ENCODE measurements at regions not wholly inside any gene's neighbourhood (a gene's known extent, or its start where the extent isn't known, plus 50 kb on each side); places are given as distances from the start of the nearest gene placed in this dataset.

DNA sequence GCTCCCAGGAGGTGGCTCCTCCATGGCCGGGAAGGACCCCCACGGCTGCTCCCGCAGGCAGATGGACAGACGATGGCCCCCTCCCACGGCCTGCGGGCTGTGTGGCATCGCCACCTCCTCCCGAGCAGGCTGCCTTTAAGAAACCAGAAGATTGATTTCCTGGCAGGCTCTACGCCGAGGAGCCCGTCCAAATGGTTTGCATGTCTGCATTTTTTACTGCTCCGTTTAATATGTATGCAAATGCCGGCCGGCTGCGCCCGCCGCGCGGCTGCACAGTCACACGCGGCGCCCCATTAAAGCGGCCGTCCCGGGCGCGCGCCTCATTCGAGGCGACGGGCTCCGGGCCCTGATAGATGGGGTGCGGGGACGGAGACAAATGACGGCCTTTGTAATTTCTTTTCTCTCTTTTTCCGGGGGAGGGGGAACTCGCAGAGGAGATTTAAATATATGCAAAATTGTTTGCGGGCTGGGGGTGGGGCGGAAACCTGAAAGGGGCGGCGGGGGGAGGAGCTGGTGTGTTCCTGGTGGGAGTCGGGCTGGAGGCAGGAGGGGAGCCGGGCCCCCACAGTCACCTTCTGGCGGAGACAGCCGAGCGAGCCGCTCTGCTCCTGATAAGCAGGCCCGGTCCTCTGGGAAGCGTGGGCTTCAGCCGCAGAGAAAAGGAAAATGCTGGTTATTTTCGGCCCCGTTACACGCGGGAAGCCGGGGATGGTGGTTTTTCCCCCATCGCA is 158.7 kb upstream of the IER5L start:
- no peak for DNase-seq (ENCODE audit: extremely low read depth, low read depth)

DNA sequence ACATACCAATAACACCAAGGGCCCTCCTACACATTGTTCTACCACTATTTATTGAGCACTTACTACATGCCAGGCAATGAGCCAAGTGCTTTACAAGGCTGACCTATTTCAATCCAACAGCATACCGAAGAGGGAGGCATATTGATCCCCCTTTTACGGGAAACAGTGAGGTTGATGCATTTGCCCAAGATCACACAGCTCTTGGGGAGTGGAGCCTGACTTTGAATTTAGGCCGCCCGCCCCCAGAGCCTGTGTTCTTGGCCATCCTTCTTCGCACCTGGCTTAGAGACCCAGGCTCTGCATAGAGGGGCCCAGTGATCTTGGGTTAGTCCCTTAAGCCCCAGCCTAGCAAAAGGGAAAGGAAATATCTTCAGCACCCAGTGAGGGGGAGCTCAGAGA is 158.1 kb upstream of the IER5L start:
- no peak for DNase-seq (ENCODE audit: extremely low read depth, low read depth)

DNA sequence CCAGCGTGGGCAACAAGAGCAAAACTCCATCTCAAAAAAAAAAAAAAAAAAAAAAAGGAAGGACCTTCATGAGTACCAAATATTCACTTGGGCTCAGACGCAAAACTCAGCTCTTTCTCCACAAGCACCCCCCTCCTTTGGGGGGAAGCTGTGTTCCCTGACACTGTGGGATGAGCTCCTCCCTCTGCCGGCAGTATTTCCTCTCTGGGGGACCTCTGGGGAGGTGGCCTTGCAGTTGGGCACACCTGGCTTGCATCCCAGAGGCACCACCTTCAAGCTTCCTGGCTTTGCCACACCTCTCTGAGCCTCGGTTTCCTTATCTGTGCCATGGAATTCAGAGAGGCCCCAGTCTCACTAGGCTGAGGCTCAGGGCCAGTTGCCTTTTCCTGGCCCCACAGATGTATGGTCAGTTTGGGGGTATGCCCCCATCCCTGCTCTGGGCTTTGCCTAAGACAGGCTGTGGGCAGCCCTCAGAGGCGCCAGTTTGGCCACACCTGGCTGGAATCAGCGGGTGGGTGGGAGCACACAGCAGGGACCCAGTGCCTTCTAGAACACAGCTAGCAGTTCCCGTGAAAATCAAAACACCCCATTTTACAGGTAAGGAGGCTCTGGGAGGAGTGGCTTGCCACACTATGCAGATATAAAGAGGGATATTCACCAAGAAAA is 157.5 kb upstream of the IER5L start:
- no peak for DNase-seq (ENCODE audit: extremely low read depth, low read depth)

DNA sequence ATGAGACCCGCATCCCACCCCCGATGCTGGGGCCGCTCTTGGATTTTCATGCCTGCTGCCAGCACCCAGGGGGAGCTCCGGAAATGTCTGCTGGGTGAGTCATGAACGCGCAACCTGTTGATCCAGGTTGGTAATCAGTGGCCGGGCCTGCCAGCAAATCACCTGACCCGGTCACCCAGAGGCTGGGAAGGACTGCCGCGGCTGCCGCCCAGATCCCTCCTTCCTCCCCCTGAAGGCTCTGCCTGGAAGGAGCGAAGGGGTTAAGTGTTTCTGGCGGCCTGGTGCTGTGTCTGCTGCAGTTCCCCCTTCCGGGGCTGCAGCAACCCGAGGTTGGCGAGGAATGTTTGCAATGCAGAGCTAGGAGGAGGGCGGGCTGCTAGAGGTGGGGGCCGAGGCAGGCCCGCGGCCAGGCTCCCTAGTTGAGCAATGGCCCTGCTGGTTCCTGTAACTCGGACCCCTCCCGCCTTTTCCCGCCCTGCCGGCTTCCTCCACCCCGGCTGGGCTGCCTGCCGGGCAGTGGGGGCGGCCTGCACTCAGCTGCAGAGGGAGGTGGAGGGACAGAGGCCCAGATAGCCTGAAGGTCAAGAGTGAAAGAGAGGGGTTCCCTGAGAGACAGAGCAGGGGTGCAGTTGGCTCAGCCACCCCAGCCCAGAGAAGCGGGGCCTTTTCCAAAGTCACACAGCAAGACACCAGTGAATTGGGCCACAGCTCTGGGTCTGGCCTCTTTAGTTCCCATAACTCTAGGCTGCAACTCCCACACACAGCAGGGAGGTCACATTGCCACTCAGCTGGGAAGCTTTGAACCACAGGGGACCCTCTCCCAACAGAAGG is 156.3 kb upstream of the IER5L start:
- DNase-seq (ENCODE audit: extremely low read depth, low read depth) = peak; percentile 78

DNA sequence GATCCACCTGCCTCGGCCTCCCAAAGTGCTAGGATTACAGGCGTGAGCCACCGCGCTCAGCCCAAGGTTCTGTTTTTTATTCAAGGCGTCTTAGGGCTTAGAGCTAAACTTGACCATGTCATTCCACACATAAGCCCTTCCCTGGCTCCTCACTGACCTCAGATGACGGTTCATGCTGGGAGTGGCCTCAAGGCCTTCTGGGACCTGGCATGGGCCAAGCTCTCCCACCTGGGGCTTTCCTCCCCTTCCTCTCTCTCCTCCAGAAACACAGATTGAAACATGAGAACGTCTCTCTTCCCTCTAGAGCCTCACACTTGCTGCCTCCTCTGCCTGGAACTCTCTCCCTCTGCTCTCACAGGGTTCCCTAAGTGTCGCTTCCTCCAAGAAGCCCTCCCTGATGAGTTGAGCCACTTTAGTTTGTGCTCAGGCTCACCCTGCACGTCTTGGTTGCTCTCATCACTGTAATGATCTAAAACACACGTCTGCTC is 155.6 kb upstream of the IER5L start:
- peak; percentile 26 for DNase-seq (ENCODE audit: extremely low read depth, low read depth)

DNA sequence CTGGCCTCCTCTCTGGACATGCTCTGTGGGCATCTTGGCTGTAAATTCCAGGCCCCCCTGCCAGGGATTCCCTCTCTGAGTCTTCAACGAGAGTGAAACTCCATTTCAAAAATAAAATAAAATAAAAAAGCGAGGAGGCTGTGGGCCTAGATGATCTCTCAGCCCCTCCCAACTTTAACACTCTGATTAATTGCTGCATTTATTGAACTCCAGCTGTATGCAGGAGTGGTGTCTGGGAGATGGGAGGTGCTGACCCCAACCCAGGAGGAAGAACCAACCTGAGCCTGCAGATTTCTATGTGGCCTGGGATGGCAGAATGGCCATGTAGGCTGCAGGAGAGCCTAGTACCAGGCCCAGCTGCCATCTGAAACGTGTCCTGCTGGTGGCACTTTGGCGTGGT is 154.5 kb upstream of the IER5L start:
- no peak for DNase-seq (ENCODE audit: extremely low read depth, low read depth)

DNA sequence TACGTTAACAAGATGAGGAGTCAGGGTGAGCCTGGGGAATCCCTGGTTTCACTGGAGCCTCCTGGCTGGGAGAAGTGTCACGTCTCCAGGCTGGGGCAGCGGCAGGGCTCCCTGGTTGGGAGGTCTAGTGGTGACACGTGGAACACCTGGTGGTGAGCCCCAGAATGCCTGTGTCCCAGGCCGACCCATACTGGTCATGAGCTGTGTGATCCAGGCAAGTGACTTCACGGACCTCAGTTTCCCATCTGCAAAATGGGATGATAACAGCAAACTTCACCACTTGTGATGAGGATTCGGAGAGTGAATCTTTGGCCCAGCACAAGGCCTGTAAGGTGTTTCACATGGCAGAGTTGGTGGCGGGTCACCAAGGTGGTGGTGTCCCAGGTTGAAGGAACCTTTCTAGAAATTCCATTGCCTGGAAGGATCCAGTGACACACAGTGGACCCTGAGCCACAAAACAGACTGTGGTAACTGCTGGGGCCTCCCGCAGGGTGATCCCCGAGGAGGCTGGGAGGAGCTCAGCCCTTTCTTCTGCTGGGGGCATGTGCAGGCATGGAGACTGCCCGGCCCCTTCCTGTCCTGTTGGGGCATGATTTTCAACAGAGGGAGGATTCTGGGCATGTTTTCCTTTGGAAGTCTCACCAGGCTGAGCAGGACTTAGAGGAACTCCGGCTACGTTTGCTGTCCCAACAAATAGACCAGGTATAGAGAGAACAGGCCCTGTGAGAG is 153.9 kb upstream of the IER5L start:
- DNase-seq (ENCODE audit: extremely low read depth, low read depth) = no peak

DNA sequence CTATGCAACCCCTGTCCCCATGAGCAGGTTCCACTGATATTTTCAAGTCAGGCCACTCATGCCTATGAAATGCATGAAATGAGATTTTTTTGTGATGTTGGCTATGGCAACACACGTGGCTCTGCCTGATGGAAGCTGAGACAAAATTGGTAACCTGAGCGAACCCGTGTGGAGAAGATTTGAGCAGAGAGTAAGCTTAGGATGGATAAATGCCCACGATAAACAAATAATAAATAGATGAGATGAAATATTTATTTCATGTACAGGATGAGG is 153.4 kb upstream of the IER5L start:
- DNase-seq (ENCODE audit: extremely low read depth, low read depth) = no peak

DNA sequence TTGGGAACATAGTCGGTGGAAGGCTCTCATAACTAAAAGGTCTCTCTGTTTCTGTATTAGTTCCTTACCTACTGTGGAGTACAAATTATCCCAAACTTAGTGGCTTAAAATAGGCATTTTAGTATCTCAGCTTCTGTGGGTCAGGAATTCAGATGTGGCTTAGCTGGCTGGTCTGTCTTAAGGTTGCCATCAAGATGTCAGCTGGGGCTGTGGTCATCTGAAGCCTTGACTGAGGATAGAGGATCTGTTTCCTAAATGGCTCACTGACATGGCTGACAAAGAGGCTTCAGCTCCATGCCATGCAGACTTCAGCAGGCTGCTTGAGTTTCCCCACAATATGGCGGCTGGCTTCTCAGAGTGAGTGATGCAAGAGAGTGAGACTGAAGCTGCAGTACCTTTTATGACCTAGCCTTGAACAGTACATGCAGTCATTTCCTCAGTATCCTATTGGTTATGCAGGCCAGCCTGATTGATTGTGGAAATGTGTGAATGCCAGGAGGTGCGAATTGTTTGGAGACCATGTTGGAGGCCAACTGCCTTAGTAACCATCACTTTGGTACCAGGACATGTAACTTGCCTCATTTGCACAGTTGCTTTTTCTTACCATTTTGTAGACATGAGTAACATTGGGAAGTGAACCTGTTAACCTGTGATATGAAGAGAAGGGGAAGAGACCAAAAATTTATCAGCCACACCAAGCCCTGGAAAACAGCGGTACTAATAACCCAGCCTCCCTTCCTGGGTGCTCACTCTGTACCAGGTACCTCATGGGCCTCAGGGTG is 152.8 kb upstream of the IER5L start:
- DNase-seq (ENCODE audit: extremely low read depth, low read depth) = no peak

DNA sequence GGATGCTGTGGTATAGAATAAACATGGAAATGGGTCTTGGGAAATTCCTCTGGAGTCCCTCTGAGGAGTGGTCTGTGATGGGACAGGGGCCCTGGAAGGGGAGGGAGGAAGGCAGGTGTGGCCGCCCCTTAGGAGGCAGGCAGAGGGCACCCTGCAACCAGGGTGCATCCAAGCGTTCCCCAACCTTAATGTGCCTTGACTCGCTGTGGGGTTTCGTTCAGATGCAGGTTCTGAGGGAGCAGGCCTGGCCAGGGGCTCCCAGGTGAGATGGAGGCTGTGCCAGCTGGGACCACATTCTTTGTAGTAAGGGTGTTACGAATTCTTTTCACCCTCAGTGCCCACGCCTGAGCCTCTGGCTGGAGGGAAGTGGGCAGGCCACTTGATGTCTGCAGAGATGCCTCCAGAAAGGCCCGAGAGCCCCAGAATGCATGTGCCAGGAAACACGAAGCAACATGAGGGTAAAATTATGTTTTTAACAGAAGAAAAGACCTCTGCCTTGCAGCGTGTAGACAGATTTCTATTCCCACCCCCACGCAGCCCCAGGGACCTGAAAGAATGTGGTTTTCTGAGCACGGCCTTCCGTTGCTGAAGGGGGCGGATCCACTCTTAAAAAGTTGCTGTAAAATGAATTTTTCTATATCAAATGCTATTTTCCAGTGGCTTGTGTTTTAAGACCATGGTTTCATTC is 150.4 kb upstream of the IER5L start:
- DNase-seq (ENCODE audit: extremely low read depth, low read depth) = no peak

DNA sequence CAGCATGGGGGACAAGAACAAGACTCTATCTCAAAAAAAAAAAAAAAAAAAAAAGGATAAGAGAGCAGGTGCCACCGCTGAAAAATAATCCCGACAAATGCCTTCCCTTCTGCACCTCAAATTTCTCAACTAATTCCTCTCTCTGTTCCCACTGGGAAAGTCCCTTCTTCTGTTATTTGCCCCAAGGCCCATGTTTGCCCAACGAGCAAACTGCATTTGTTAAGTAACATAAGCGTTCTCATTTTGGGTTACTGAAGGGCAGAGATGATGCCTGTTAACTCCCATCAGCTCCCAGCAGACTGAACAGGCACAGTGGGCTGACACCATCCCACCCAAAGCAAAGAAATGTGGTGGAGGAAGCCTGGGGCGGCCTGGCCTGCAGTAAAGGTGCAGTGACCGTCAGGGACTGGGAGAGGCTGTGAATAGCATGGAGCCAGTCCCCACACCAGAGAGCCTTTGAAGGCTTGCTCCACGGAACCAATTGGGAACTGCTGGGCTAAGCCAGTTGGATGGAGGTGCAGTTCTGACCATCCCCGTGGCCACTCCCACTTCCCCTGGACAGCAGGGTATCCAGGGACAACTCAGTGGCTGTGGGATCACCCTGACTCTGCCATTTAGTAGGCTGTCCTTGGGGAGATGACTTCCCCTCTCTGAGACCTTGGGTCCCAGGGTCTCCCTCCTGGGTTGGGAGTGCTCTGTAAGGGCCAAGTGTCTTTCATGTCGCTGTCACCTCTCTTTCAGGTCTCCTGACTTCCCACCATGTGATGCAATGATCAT is 149.7 kb upstream of the IER5L start:
- no peak for DNase-seq (ENCODE audit: extremely low read depth, low read depth)

DNA sequence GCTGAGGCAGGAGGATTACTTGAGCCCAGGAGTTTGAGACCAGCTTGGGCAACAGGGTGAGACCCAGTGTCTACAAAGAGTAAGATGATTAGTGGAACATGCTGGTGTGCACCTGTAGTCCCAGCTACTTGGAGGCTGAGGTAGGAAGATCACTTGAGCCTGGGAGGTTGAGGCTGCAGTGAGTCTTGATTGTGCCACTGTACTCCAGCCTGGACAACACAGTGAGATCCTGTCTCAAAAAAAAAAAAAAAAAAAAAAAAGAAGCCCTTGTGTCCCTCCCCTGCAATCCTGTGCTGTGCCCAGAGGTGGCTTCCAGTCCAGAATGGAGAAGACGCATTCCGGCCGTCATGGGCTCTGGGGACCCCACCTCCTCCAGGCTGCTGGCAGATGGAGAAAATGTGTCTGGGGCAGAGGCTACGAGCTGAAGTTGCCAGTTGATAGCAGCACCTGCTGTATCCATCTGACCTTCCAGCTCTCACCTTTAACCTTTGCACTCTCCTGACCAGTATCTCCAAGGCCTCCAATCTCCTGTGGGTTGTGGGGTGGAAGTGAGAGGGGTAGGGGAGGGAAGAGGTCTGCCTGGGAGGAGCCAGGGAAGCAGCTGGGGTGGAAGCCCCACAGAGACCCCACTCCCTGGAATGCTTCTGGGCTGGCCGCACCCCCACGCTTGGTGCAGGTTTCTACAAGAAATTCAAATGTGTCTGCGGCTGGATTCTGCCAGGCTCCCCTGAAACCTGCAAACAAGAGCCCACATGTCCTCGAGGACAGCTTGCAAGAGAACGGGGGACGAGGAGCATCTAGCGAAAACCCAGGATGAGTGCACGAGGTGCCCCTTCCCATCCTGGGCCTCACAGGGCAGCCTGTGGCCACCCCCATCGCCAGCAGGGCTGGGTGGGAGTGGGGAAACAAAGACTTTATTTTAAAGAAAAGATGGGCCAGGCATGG is 148.3 kb upstream of the IER5L start:
- no peak for DNase-seq (ENCODE audit: extremely low read depth, low read depth)

DNA sequence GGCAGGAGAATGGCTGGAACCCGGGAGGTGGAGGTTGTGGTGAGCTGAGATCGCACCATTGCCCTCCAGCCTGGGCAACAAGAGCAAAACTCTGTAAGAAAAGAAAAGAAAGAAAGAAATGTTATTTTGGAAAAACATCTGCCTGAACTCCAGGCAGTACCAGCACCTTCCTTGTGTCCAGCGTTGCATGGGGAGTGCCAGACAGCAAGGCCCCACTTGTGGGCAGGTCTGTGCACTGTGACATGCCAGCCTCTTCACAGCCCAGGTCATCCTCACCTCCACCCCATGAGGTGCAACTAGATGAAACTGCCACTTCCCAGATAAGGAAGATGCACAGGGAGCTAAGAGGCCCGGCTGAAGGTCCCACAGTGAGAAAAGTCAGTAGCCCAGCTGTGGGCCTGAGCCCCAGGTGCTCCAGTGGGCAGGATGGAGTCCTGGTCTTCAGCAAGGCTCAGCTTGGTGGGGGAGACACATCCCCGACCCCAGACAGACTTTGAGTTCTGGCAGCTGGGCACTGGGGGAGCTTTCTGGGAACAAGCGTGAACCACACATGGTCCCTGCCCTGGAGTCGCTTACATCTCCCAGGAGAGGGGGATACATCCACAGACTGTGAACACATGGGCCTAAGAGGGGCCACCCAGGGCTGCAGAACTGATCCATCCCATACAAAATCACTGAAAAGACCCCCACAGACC is 146.9 kb upstream of the IER5L start:
- no peak for DNase-seq (ENCODE audit: extremely low read depth, low read depth)

DNA sequence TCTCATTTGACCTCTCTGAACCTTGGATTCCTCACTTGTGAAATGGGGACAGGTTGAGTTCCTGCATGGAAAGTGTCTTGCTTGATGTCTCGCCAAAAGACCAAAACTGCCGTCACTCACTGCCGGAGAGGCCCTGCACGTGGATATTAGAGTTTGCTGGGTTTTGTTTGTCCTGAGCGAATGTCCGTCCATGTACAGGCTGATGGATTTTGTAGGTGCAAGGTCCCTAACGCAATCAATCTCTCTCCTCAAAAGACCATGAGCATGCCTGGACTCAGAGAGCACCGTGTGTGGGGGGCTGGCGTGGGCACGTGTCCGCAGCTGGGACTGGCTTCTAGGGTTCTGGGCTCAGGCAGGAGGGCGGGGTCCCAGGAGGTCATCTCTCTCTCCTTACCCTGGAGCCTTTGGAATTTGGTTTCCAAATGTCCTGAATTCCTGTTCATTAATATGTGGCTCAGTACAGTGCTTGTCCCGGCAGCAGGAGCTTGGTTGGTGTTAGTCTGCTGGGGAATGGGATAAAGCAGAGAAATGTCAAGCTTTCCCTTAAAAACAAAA is 146.0 kb upstream of the IER5L start:
- no peak for DNase-seq (ENCODE audit: extremely low read depth, low read depth)

DNA sequence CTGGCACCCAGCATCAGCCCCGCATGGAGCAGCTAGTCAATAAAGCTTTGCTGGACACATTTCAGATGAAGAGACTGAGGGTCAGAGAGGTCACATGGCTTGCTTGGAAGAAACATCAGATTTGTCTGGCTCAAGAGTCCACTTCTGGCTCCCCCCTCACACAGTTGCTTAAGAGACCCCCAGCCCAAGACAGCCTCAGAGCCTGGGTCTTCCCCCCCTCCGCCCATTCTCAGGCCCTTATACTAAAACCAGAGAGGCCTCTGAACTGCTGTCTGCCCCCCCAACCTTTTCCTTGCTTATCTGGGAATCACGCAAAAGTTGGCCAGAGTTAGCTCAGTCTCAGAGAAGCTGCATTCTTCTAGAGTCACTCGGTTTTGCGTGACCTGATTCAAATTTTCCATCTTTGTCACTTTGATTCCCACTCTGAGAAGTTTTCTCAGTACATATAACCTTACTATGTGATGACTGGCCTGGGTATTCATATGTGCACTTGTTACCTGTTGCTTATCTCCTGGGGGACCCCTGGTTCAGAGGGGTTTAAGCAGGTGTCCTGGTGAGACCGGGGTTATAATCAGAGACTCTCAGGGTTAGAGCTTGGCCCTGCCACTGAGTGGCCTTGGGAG is 145.4 kb upstream of the IER5L start:
- DNase-seq (ENCODE audit: extremely low read depth, low read depth) = no peak

DNA sequence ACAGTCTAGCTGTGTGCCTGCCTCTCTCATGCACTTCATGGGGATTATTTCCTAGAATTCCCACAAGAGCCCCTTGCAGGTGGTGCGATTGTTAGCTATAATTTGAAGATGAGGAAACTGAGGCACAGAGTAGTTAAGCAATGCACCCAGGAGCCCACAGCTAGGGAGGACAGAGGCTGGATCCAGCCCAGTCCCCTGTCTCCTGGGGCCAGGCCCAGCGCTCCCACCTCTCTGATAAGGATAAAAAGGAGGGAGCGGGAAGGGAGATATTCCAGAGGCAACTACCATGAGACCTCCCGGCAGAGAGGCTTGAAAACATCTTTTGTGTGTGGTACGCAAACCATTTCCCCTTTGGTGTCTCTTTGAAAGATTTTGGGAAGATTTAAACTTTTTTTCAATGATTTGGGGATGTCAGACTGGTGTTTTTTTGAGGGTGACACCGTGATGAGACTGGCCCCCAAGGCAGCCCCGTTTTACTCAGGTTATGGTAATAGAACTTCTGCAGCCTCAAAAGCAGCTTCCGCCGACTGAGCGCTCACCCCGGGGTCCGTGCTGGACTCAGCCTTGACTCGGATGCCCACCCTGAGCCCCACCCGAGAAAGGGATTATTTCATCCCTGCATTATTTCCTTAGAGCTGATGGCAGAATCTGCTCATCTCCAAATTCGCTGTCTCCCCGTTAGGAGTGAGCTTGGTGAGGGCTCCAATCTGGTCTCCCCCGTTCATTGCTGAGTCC is 144.7 kb upstream of the IER5L start:
- DNase-seq (ENCODE audit: extremely low read depth, low read depth) = no peak

Data from NCI-H460 (cell line).